ENCODE measurements at regions not wholly inside any gene's neighbourhood (a gene's known extent, or its start where the extent isn't known, plus 50 kb on each side); places are given as distances from the start of the nearest gene placed in this dataset.

DNA sequence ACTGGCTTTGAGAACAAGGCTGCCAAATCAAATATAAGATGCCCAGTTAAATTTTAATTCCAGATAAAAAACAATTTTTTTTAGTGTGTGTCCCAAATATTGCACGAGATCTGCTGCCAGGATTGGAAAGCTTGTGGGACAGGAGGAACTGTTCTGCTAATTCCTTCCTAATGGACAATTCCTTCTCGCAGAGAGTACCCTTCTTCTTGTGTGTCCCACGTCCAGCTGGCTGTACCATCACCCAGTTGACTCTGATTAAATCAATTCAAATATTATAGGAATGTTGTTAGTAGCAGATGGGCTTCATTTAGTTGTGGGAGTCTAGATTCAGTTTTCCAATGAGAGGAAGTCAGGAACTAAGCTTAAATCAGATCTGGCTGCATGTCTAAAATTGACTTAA lies 347.9 kb upstream of the ATP10A start:
- Histone ChIP-seq H3K9me3 (no peaks in the 10 kb centered on the region), H3K27ac (no peak overlapping the region), H3K36me3 (no peaks in the 10 kb centered on the region), H3K27me3 (no peaks in the 10 kb centered on the region), H3K4me1 (no peaks in the 10 kb centered on the region), H3K4me3 (no peak overlapping the region)
- WGBS (ENCODE audit: insufficient coverage, low coverage, low lambda C conversion rate, missing lambda C conversion rate): 24% methylated on average over 3 of the region's 3 CpGs
- no peak for TF ChIP-seq POLR2A (IDR thresholded peaks at IDR 0.05)
- TF ChIP-seq, protein P1, sequence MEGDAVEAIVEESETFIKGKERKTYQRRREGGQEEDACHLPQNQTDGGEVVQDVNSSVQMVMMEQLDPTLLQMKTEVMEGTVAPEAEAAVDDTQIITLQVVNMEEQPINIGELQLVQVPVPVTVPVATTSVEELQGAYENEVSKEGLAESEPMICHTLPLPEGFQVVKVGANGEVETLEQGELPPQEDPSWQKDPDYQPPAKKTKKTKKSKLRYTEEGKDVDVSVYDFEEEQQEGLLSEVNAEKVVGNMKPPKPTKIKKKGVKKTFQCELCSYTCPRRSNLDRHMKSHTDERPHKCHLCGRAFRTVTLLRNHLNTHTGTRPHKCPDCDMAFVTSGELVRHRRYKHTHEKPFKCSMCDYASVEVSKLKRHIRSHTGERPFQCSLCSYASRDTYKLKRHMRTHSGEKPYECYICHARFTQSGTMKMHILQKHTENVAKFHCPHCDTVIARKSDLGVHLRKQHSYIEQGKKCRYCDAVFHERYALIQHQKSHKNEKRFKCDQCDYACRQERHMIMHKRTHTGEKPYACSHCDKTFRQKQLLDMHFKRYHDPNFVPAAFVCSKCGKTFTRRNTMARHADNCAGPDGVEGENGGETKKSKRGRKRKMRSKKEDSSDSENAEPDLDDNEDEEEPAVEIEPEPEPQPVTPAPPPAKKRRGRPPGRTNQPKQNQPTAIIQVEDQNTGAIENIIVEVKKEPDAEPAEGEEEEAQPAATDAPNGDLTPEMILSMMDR (IDR thresholded peaks at IDR 0.05): no peak
- no peak for ATAC-seq
- intact Hi-C loops (cut with DNase I): no loop called here
- DNase-seq: no peak

DNA sequence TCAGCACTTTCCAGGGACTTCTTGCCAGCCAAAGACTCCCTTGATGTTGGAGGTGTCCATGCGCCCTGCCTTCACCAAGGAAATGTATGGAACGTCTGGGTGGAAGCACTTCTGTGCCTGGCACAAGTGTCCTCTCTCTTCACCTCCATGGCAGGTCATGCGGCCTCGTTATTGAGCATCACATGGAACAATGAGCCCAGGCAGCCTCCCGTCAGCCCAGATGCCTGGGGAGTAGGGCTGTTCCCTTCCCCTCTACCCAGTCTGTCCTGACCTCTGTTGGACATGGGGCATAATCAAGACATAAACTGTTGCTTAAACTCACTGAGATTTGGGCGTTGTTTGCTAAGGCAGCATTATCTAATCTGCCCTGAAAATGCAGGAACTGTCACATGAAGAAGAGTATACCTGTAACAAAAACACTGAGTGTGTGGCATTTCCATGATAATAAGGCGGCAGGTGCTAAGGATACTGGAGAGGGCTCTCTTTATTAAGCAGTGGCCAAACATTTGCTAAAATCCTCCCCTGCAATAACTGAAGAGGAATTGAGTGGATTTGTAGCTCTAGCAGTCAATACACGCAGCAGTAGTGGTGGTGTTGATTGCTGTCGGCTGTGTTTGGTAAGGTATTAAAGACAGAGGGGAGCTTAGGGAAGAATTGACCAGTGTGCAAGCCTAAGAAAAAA lies 338.2 kb upstream of the ATP10A start:
- 43% methylated on average over 9 of the region's 9 CpGs for WGBS (ENCODE audit: insufficient coverage, low coverage, low lambda C conversion rate, missing lambda C conversion rate)
- intact Hi-C loops (cut with DNase I): no loop called here
- TF ChIP-seq, protein P1 (IDR thresholded peaks at IDR 0.05): no peak
- TF ChIP-seq POLR2A (IDR thresholded peaks at IDR 0.05): no peak
- no peaks in the 10 kb centered on the region for H3K36me3 ChIP-seq
- H3K4me1 ChIP-seq: no peaks in the 10 kb centered on the region
- no peak overlapping the region for H3K4me3 ChIP-seq
- no peak overlapping the region for H3K27ac ChIP-seq
- DNase-seq (no peak), ATAC-seq (no peak)
- no peaks in the 10 kb centered on the region for H3K27me3 ChIP-seq
- H3K9me3 ChIP-seq: no peaks in the 10 kb centered on the region

DNA sequence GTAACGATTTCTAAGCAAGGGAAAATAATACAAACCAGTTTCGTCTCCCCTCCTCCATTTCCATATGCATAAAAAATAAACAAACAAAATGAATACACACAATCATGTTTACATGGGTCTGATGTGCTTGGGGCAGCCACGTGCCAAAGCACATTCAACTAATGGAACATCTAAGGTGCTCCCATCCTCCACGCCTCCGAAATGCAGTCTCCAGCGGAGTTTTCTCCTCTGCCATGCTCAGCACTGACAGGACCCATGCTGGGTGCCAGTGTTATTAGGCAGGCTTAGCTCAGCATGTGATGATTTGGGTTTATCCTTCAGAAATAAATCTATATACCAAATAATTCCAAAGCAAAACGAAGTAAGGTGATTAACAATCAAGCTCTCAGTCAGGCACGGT lies 337.3 kb upstream of the ATP10A start:
- Histone ChIP-seq H3K27me3 (no peaks in the 10 kb centered on the region), H3K36me3 (no peaks in the 10 kb centered on the region), H3K27ac (no peak overlapping the region), H3K9me3 (no peaks in the 10 kb centered on the region), H3K4me1 (no peaks in the 10 kb centered on the region), H3K4me3 (no peak overlapping the region)
- ATAC-seq (no peak), DNase-seq (no peak)
- TF ChIP-seq, protein P1 (IDR thresholded peaks at IDR 0.05): no peak
- TF ChIP-seq POLR2A (IDR thresholded peaks at IDR 0.05): no peak
- intact Hi-C loops (cut with DNase I): no loop called here
- 30% methylated on average over 8 of the region's 8 CpGs for WGBS (ENCODE audit: insufficient coverage, low coverage, low lambda C conversion rate, missing lambda C conversion rate)

DNA sequence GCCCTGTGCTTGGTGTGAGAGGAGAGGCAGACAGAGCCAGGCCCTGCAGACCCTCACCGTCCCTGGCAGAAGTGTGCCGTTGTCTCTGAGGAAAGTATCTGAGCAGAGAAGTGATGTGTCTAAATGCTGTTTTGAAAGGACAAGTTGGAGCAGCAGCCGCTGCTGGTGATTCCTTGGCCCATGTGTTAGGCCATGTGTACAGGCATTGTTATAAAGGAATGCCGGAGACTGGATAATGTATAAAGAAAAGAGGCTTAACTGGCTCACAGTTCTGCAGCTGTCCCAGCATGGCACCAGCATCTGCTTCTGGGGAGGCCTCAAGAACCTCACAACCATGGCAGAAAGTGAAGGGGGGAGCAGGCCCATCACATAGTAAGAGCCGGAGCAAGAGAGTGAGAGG lies 334.6 kb upstream of the ATP10A start:
- Histone ChIP-seq H3K27ac (no peak overlapping the region), H3K27me3 (no peaks in the 10 kb centered on the region), H3K36me3 (no peaks in the 10 kb centered on the region), H3K4me3 (no peak overlapping the region), H3K9me3 (no peaks in the 10 kb centered on the region), H3K4me1 (no peaks in the 10 kb centered on the region)
- DNase-seq (no peak), ATAC-seq (no peak)
- 73% methylated on average over 4 of the region's 5 CpGs for WGBS (ENCODE audit: insufficient coverage, low coverage, low lambda C conversion rate, missing lambda C conversion rate)
- intact Hi-C loops (cut with DNase I): no loop called here
- no peak for TF ChIP-seq POLR2A (IDR thresholded peaks at IDR 0.05)
- TF ChIP-seq, protein P1 (IDR thresholded peaks at IDR 0.05): no peak

GRCh38 chr15:26197060-26197459 lies 333.9 kb upstream of the ATP10A start:
- Histone ChIP-seq H3K4me1 (no peaks in the 10 kb centered on the region), H3K36me3 (no peaks in the 10 kb centered on the region), H3K27me3 (no peaks in the 10 kb centered on the region), H3K9me3 (no peaks in the 10 kb centered on the region), H3K27ac (no peak overlapping the region), H3K4me3 (no peak overlapping the region)
- ATAC-seq: no peak
- TF ChIP-seq, protein P1 (IDR thresholded peaks at IDR 0.05): no peak
- no peak for TF ChIP-seq POLR2A (IDR thresholded peaks at IDR 0.05)
- intact Hi-C loops (cut with DNase I): no loop called here
- 27% methylated on average over 1 of the region's 1 CpG for WGBS (ENCODE audit: insufficient coverage, low coverage, low lambda C conversion rate, missing lambda C conversion rate)
- DNase-seq: no peak
